ENCODE measurements at regions not wholly inside any gene's neighbourhood (a gene's known extent, or its start where the extent isn't known, plus 50 kb on each side); places are given as distances from the start of the nearest gene placed in this dataset.

DNA sequence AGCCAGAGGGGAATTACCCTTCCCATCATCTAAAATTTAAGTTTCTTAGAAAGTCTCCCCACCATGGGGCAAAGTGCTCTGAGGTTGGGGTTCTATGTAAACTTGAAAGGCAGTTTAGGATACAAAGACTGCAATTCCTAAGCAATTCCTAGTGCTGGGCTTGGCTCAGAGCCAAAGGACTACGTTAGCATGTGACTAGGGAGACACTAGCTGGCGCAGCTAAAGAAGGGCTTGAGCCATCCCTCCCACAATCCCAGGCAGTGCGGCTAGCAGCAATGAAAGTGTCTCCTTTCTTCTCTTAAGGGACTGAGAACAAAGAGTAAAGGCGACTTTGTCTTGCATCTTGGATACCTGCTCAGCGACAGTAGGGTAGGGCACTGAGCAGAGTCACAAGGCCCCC, 306.6 kb upstream of the FKBP1C start:
- no peak for TF ChIP-seq POLR2A (IDR thresholded peaks at IDR 0.05)
- TF ChIP-seq, protein P1, sequence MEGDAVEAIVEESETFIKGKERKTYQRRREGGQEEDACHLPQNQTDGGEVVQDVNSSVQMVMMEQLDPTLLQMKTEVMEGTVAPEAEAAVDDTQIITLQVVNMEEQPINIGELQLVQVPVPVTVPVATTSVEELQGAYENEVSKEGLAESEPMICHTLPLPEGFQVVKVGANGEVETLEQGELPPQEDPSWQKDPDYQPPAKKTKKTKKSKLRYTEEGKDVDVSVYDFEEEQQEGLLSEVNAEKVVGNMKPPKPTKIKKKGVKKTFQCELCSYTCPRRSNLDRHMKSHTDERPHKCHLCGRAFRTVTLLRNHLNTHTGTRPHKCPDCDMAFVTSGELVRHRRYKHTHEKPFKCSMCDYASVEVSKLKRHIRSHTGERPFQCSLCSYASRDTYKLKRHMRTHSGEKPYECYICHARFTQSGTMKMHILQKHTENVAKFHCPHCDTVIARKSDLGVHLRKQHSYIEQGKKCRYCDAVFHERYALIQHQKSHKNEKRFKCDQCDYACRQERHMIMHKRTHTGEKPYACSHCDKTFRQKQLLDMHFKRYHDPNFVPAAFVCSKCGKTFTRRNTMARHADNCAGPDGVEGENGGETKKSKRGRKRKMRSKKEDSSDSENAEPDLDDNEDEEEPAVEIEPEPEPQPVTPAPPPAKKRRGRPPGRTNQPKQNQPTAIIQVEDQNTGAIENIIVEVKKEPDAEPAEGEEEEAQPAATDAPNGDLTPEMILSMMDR (IDR thresholded peaks at IDR 0.05) = no peak
